ENCODE measurements at regions not wholly inside any gene's neighbourhood (a gene's known extent, or its start where the extent isn't known, plus 50 kb on each side); places are given as distances from the start of the nearest gene placed in this dataset.
"Not testable (repeated sequence)": the region's sequence is repeated elsewhere in the genome, so short reads cannot be mapped to it uniquely, and the experiment has no call there.

- Mint-ChIP-seq H3K27me3 (ENCODE audit: low read depth) (no peaks in the 10 kb centered on the region), H3K4me3 (no peak overlapping the region), H3K27ac (no peak overlapping the region), H3K36me3 (ENCODE audit: low read depth) (no peaks in the 10 kb centered on the region), H3K4me1 (ENCODE audit: low read depth) (no peaks in the 10 kb centered on the region), H3K9me3 (ENCODE audit: insufficient read depth) (no peaks in the 10 kb centered on the region)
- ChIA-PET CTCF (no interaction called here), POLR2A (no interaction called here)
- ATAC-seq (no peak), DNase-seq (no peak)
Measured at GRCh38 chr4:42267724-42268123, 115.3 kb upstream of the BEND4 start.

DNA sequence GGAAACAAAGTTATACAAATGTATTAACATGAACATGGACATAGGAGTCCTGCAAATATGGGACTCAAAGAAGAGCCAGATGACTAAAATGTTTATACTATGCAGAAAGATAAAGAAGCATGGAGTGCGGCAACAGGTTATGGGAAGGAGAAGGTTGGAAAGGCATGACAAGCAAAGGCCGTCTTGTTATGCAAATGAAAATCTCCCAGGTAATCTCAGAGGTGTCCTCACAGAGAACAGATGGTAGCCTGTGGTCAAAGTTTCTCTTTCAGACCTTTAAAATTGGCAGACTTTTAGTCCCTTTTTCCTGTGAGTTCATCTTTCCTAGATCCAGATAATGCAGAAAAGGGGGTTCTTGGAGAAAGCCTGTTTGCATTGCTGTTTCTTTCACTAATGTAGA lies 116.4 kb upstream of the BEND4 start:
- Mint-ChIP-seq H3K27ac (no peak overlapping the region), H3K27me3 (ENCODE audit: low read depth) (no peaks in the 10 kb centered on the region)

DNA sequence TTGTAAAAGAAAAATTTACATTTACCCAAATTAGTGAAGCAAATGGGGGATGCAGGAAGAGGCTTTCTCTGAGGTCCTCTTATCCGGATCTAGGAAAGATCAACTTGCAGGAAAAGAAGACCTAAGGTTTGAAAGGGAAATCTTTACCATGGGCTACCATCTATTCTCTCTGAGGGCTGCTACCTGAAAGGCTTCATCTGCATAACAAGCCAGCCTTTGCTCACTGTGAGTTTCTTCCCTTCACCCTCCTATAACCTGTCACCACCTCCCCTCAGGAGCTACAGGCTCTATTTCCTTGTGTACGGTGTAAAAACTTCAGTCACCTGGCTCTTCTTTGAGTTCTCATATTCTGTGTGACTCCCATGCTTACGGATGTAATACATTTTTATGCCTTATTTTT lies 118.6 kb upstream of the BEND4 start:
- ChIA-PET POLR2A (interaction anchor here (0.6 kb wide), 1 partner anchor 584 kb away, joined by 3 read pairs; no protein-coding TSS in a partner anchor), CTCF (interaction anchor here (2.2 kb wide), 1 partner anchor 11 kb away, joined by 4 read pairs; no protein-coding TSS in a partner anchor)
- ATAC-seq = no peak
- Mint-ChIP-seq H3K4me3 (no peak overlapping the region), H3K9me3 (ENCODE audit: insufficient read depth) (no peaks in the 10 kb centered on the region), H3K4me1 (ENCODE audit: low read depth) (no peaks in the 10 kb centered on the region), H3K36me3 (ENCODE audit: low read depth) (no peaks in the 10 kb centered on the region), H3K27me3 (ENCODE audit: low read depth) (no peaks in the 10 kb centered on the region), H3K27ac (no peak overlapping the region)
- DNase-seq = no peak

More for the DNA sequence above, 116.4 kb upstream of the BEND4 start:
- no peak for DNase-seq
- no peaks in the 10 kb centered on the region for H3K36me3 Mint-ChIP-seq (ENCODE audit: low read depth)
- ATAC-seq = no peak
- CTCF ChIA-PET = interaction anchor here (0.9 kb wide), 1 partner anchor 11 kb away, joined by 4 read pairs; no protein-coding TSS in a partner anchor
- H3K4me3 Mint-ChIP-seq = no peak overlapping the region
- H3K4me1 Mint-ChIP-seq (ENCODE audit: low read depth) = no peaks in the 10 kb centered on the region
- POLR2A ChIA-PET = no interaction called here
- no peaks in the 10 kb centered on the region for H3K9me3 Mint-ChIP-seq (ENCODE audit: insufficient read depth)

DNA sequence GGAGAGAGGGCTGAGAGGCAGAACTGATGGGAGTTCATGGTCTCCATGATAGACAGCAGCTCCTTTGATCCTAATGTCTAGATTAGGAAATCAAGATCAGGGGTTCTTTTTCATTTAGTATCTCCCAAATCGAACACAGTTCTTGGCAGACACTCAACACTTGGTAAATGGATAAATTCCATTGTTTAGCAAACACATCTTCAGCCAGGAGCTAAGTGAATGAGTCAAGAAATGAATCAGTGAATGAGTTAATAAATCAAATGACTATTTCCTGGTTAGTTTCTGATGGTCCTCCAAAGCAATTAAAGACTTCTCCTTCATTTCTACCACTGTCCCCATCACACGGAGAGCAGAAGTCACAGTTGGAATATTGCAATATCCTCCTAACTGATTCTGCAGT lies 120.0 kb upstream of the SHISA3 start:
- CTCF ChIA-PET = no interaction called here

GRCh38 chr4:42278709-42279324 lies 118.5 kb upstream of the SHISA3 start:
- ATAC-seq (no peak), DNase-seq (no peak)
- H3K4me3 Mint-ChIP-seq = no peak overlapping the region
- H3K9me3 Mint-ChIP-seq (ENCODE audit: insufficient read depth) = no peaks in the 10 kb centered on the region
- H3K27me3 Mint-ChIP-seq (ENCODE audit: low read depth) = peaks cover 3% of the 10 kb centered on the region
- no peak overlapping the region for H3K27ac Mint-ChIP-seq
- no peaks in the 10 kb centered on the region for H3K36me3 Mint-ChIP-seq (ENCODE audit: low read depth)
- ChIA-PET POLR2A (no interaction called here), CTCF (interaction anchor here (2.2 kb wide), 1 partner anchor 321 kb away, joined by 6 read pairs; no protein-coding TSS in a partner anchor)
- peaks cover 7% of the 10 kb centered on the region for H3K4me1 Mint-ChIP-seq (ENCODE audit: low read depth)

More for the DNA sequence above, 120.0 kb upstream of the SHISA3 start:
- no peak overlapping the region for H3K4me3 Mint-ChIP-seq
- ATAC-seq (no peak), DNase-seq (no peak)
- no peak overlapping the region for H3K27ac Mint-ChIP-seq
- POLR2A ChIA-PET = no interaction called here
- no peaks in the 10 kb centered on the region for H3K9me3 Mint-ChIP-seq (ENCODE audit: insufficient read depth)
- H3K36me3 Mint-ChIP-seq (ENCODE audit: low read depth) = no peaks in the 10 kb centered on the region
- H3K4me1 Mint-ChIP-seq (ENCODE audit: low read depth) = peaks cover 7% of the 10 kb centered on the region
- no peaks in the 10 kb centered on the region for H3K27me3 Mint-ChIP-seq (ENCODE audit: low read depth)

DNA sequence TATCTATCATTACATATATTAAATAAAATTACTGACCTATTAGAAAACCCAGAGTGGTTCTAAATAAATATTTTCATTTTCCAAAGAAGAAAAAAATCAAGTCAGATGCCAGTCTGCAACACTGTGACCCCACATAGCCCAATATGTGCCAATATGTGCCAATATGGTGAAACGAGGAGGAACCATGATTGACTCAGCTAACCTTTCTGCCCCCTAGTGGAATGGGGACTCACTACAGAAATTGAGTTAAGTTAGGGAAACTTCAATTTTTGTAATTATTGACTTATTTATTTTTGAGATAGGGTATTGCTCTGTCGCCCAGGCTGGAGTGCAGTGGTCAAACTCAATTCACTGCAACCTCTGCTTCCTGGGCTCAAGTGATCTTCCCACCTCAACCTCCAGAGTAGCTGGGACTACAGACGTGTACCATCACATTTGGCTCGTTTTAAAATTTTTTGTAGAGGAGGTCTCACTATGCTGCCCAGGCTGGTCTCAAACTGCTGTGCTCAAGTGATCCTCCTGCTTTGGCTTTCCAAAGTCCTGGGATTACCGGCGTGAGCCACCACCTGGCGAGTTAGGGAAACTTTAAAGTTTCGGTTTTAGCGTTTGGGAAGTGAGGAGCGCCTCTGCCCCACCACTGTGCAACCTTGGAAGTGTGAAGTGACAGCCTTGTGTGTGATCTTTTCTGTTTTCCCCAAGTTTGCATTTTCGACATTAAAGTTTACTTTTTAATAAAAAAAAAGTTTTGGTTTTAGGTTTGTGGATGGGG lies 116.8 kb upstream of the SHISA3 start:
- H3K9me3 Mint-ChIP-seq (ENCODE audit: insufficient read depth) = no peaks in the 10 kb centered on the region
- ATAC-seq = no peak
- CTCF ChIA-PET = interaction anchor here (0.7 to 2.7 kb wide), 13 partner anchors 11 to 323 kb away, joined by 3 to 10 read pairs (median 4); no protein-coding TSS in a partner anchor
- peaks cover 3% of the 10 kb centered on the region for H3K27me3 Mint-ChIP-seq (ENCODE audit: low read depth)
- H3K4me3 Mint-ChIP-seq = no peak overlapping the region
- POLR2A ChIA-PET = no interaction called here
- H3K27ac Mint-ChIP-seq = no peak overlapping the region
- no peaks in the 10 kb centered on the region for H3K36me3 Mint-ChIP-seq (ENCODE audit: low read depth)
- H3K4me1 Mint-ChIP-seq (ENCODE audit: low read depth) = peaks cover 7% of the 10 kb centered on the region
- DNase-seq = peak; percentile 41

DNA sequence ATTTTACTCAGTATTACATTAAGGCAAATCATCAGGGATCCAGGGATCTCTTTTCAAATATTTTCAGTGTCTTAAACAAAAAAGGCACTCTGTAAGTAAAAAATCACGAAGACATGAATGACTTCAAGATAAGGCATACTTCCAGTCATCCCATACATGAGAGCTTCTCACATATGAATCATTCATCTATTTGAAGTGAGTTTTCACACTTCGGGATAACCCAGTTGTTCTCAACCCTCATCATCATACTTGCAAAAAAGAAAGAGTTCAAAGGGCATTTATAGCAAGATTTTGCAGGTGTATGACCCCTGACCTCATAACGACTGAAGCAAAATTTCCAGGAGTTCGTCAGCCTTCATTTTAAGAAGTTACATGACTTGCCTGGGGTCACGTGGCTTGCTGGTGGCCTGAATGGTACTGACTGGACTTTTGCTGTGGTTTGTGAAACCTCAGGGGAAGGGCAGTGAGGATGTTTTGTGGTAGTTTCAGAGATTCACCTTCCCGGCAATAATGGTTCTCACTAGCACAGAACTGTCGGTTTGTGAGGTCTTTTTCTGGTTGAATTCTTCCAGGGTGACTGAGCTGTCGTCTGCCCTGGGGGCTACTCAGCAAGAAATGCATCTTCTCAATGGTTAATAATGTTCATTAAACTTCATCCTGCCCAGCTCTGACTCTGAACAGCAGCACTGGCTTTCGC lies 115.8 kb upstream of the SHISA3 start:
- Mint-ChIP-seq H3K36me3 (ENCODE audit: low read depth) (no peaks in the 10 kb centered on the region), H3K9me3 (ENCODE audit: insufficient read depth) (no peaks in the 10 kb centered on the region), H3K4me1 (ENCODE audit: low read depth) (peaks cover 7% of the 10 kb centered on the region), H3K4me3 (no peak overlapping the region), H3K27ac (no peak overlapping the region), H3K27me3 (ENCODE audit: low read depth) (peaks cover 3% of the 10 kb centered on the region)
- ChIA-PET POLR2A (no interaction called here), CTCF (interaction anchor here (0.7 to 2.7 kb wide), 10 partner anchors 11 to 287 kb away, joined by 3 to 10 read pairs (median 4); no protein-coding TSS in a partner anchor)
- DNase-seq (no peak), ATAC-seq (peak; percentile 8)

GRCh38 chr4:42282081-42282901 lies 115.0 kb upstream of the SHISA3 start:
- peak; percentile 82 for ATAC-seq
- Mint-ChIP-seq H3K36me3 (ENCODE audit: low read depth) (no peaks in the 10 kb centered on the region), H3K4me1 (ENCODE audit: low read depth) (peaks cover 7% of the 10 kb centered on the region), H3K4me3 (no peak overlapping the region), H3K9me3 (ENCODE audit: insufficient read depth) (no peaks in the 10 kb centered on the region), H3K27me3 (ENCODE audit: low read depth) (peaks cover 3% of the 10 kb centered on the region), H3K27ac (no peak overlapping the region)
- POLR2A ChIA-PET = no interaction called here
- DNase-seq = peak; percentile 59
- CTCF ChIA-PET = interaction anchor here (0.7 to 2.7 kb wide), 12 partner anchors 10 to 325 kb away, joined by 3 to 10 read pairs (median 3); no protein-coding TSS in a partner anchor

GRCh38 chr4:42284030-42284429 lies 113.3 kb upstream of the SHISA3 start:
- ATAC-seq (no peak), DNase-seq (no peak)
- no peak overlapping the region for H3K4me3 Mint-ChIP-seq
- no peaks in the 10 kb centered on the region for H3K9me3 Mint-ChIP-seq (ENCODE audit: insufficient read depth)
- H3K4me1 Mint-ChIP-seq (ENCODE audit: low read depth) = peaks cover 7% of the 10 kb centered on the region
- peaks cover 3% of the 10 kb centered on the region for H3K27me3 Mint-ChIP-seq (ENCODE audit: low read depth)
- no peaks in the 10 kb centered on the region for H3K36me3 Mint-ChIP-seq (ENCODE audit: low read depth)
- H3K27ac Mint-ChIP-seq = no peak overlapping the region
- CTCF ChIA-PET = interaction anchor here (1.1 to 2.7 kb wide), 2 partner anchors 235 to 327 kb away, joined by 3 to 9 read pairs; no protein-coding TSS in a partner anchor
- POLR2A ChIA-PET = interaction anchor here (0.5 kb wide), 1 partner anchor 613 kb away, joined by 3 read pairs; no protein-coding TSS in a partner anchor

GRCh38 chr4:42288876-42289275 lies 108.4 kb upstream of the SHISA3 start:
- H3K9me3 Mint-ChIP-seq (ENCODE audit: insufficient read depth); H3K4me1 Mint-ChIP-seq (ENCODE audit: low read depth); CTCF ChIA-PET; POLR2A ChIA-PET; H3K27ac Mint-ChIP-seq; ATAC-seq; H3K4me3 Mint-ChIP-seq; H3K27me3 Mint-ChIP-seq (ENCODE audit: low read depth); H3K36me3 Mint-ChIP-seq (ENCODE audit: low read depth); DNase-seq: not testable (repeated sequence)

DNA sequence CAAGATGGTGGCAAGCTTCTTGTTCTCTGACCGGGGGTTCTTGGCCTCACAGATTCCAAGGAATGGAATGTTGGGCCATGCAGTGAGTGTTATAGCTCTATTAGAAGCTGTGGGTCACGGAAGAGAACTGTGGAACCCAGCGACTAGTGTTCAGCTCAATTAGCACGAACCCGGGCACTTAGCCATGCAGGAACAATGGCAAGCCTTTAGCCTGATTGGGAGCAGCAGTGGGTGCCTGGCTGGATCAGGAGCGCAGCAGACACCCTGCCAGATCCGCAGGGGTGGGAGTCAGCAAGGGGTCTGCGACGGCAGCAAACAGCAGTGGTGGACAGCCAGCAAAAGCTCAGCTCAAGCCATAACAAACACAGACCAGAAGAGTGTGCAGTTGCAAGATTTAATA lies 105.1 kb upstream of the SHISA3 start:
- POLR2A ChIA-PET; DNase-seq; ATAC-seq; H3K36me3 Mint-ChIP-seq (ENCODE audit: low read depth); H3K27me3 Mint-ChIP-seq (ENCODE audit: low read depth); H3K9me3 Mint-ChIP-seq (ENCODE audit: insufficient read depth); H3K27ac Mint-ChIP-seq; H3K4me3 Mint-ChIP-seq; H3K4me1 Mint-ChIP-seq (ENCODE audit: low read depth): not testable (repeated sequence)
- CTCF ChIA-PET = interaction anchor here (1.0 to 2.2 kb wide), 2 partner anchors 9 to 11 kb away, joined by 3 to 4 read pairs; no protein-coding TSS in a partner anchor
